Caco-2 (cell line): ENCODE measurements at regions not wholly inside any gene's neighbourhood (a gene's known extent, or its start where the extent isn't known, plus 50 kb on each side); places are given as distances from the start of the nearest gene placed in this dataset.

Source experiments
- BruUV-seq: library from RNA; stranded (reverse); fragments of 400-500 nt; replicated peaks from 2 replicates; lab custom pipeline; 2021; lab: Mats Ljungman, UMichigan
- CTCF ChIA-PET: fragments of 300-600 bp; sonication (Branson Sonifier 250); formaldehyde crosslinking; loops from one replicate; lab custom pipeline; 2022; ENCODE audit warnings: antibody characterized with exemption; lab: Charles Lee
- POLR2A ChIA-PET: fragments of 300-600 bp; sonication (Branson Sonifier 250); formaldehyde crosslinking; loops from one replicate; lab custom pipeline; 2022; ENCODE audit warnings: antibody characterized with exemption; lab: Charles Lee
- DNase-seq, 2 experiments: peaks; one replicate each; pipeline versions ENCODE4 v3.0.0 to v3.0.0-alpha.2; 2020 to 2022
- H3K27me3 ChIP-seq: replicated peaks from 2 replicates; pipeline ENCODE4 v1.6.0; 2011; ENCODE audit warnings: low read length; ENCODE audit not compliant: control insufficient read depth, insufficient read depth
- H3K36me3 ChIP-seq: 2 replicates; pipeline ENCODE4 v1.5.1; 2011; ENCODE audit warnings: low read length; ENCODE audit not compliant: control insufficient read depth, insufficient read depth
- H3K4me1 ChIP-seq: fragments of 250-450 bp; sonication (Bioruptor Pico); 2 replicates; pipeline ENCODE4 v1.5.1; 2020; ENCODE audit warnings: mild to moderate bottlenecking
- H3K4me3 ChIP-seq: 2 replicates; pipeline ENCODE4 v1.5.1; 2011; ENCODE audit warnings: low read depth, mild to moderate bottlenecking, control low read depth, low read length
- H3K9me3 ChIP-seq: fragments of 250-450 bp; sonication (Bioruptor Pico); 2 replicates; pipeline ENCODE4 v1.5.1; 2020; ENCODE audit warnings: mild to moderate bottlenecking, moderate library complexity
- H3K27ac Mint-ChIP-seq: one replicate; pipeline ENCODE4 v1.8.0; 2022; ENCODE audit warnings: mixed read lengths; ENCODE audit not compliant: unreplicated experiment
- H3K27me3 Mint-ChIP-seq: one replicate; pipeline ENCODE4 v1.8.0; 2022; ENCODE audit warnings: mixed read lengths; ENCODE audit not compliant: insufficient read depth, unreplicated experiment
- H3K36me3 Mint-ChIP-seq: one replicate; pipeline ENCODE4 v1.8.0; 2022; ENCODE audit warnings: mild to moderate bottlenecking, mixed read lengths; ENCODE audit not compliant: insufficient read depth, unreplicated experiment
- H3K4me1 Mint-ChIP-seq: one replicate; pipeline ENCODE4 v1.8.0; 2022; ENCODE audit warnings: low read depth, mixed read lengths; ENCODE audit not compliant: unreplicated experiment
- H3K4me3 Mint-ChIP-seq: one replicate; pipeline ENCODE4 v1.8.0; 2022; ENCODE audit warnings: mild to moderate bottlenecking, moderate library complexity, mixed read lengths; ENCODE audit not compliant: unreplicated experiment
- H3K9me3 Mint-ChIP-seq: one replicate; pipeline ENCODE4 v1.8.0; 2022; ENCODE audit warnings: mixed read lengths; ENCODE audit not compliant: unreplicated experiment
- CTCF ChIP-seq, 2 experiments: fragments of 200-600 bp in 1 of 2; IDR thresholded peaks; 1 replicate in 1 of 2; 2 replicates in 1 of 2; pipeline versions ENCODE4 v1.5.1 to v1.8.0; 2011 to 2022; ENCODE audit warnings: antibody characterized with exemption in 1 of 2, control low read depth in 1 of 2, inconsistent platforms in 1 of 2, low read depth in 1 of 2, low read length in 1 of 2, mild to moderate bottlenecking in 1 of 2, moderate library complexity in 1 of 2; ENCODE audit not compliant: insufficient read depth in 1 of 2, severe bottlenecking in 1 of 2, unreplicated experiment in 1 of 2
- intact Hi-C: fragments of 100-400 bp; cut with micrococcal nuclease; formaldehyde crosslinking; loops from one replicate; pipeline ENCODE4 v1.10.0; 2022; ENCODE audit not compliant: unreplicated experiment

GRCh38 chr1:230578616-230579015 is 63.7 kb upstream of the COG2 start:
- H3K9me3 Mint-ChIP-seq = no peaks in the 10 kb centered on the region
- no peak for TF ChIP-seq CTCF (IDR thresholded peaks at IDR 0.05; ENCODE audit: insufficient read depth in 1 of 2, low read depth in 1 of 2, low read length in 1 of 2, severe bottlenecking in 1 of 2, unreplicated experiment in 1 of 2)
- H3K9me3 ChIP-seq = no peaks in the 10 kb centered on the region
- H3K4me3 ChIP-seq = no peak overlapping the region
- intact Hi-C loops = loop anchor here (10.0 kb wide), 1 partner anchor 154 kb away; the partner anchor contains the start of gene PGBD5
- ChIA-PET POLR2A (no interaction called here), CTCF (interaction anchor here (0.5 kb wide), 1 partner anchor 653 kb away, joined by 7 read pairs; no protein-coding TSS in a partner anchor)
- H3K36me3 Mint-ChIP-seq = no peaks in the 10 kb centered on the region
- no peak for DNase-seq
- no peak overlapping the region for H3K4me3 Mint-ChIP-seq
- peaks cover 9% of the 10 kb centered on the region for H3K4me1 ChIP-seq
- H3K36me3 ChIP-seq = no peaks in the 10 kb centered on the region
- peaks cover 9% of the 10 kb centered on the region for H3K4me1 Mint-ChIP-seq
- no peaks in the 10 kb centered on the region; the same call in 1 of the 2 replicates for H3K27me3 ChIP-seq
- H3K27ac Mint-ChIP-seq = no peak overlapping the region
- no TSS peak for BruUV-seq
- peaks cover 2% of the 10 kb centered on the region for H3K27me3 Mint-ChIP-seq

GRCh38 chr1:230577537-230577936 is 64.7 kb upstream of the COG2 start:
- Histone ChIP-seq H3K4me1 (peaks cover 18% of the 10 kb centered on the region), H3K9me3 (no peaks in the 10 kb centered on the region), H3K36me3 (no peaks in the 10 kb centered on the region), H3K27me3 (no peaks in the 10 kb centered on the region; the same call in 1 of the 2 replicates), H3K4me3 (no peak overlapping the region)
- Mint-ChIP-seq H3K27me3 (peaks cover 2% of the 10 kb centered on the region), H3K36me3 (peaks cover under 1% of the 10 kb centered on the region), H3K4me3 (no peak overlapping the region), H3K4me1 (peaks cover 11% of the 10 kb centered on the region), H3K27ac (no peak overlapping the region), H3K9me3 (no peaks in the 10 kb centered on the region)
- intact Hi-C loops = loop anchor here (10.0 kb wide), 1 partner anchor 153 kb away; the partner anchor contains the start of gene PGBD5
- DNase-seq = no peak
- CTCF ChIA-PET = no interaction called here
- no TSS peak for BruUV-seq
- no peak for TF ChIP-seq CTCF (IDR thresholded peaks at IDR 0.05; ENCODE audit: insufficient read depth in 1 of 2, low read depth in 1 of 2, low read length in 1 of 2, severe bottlenecking in 1 of 2, unreplicated experiment in 1 of 2)
- POLR2A ChIA-PET = no interaction called here

- intact Hi-C loops = loop anchor here (10.0 kb wide), 1 partner anchor 151 kb away; the partner anchor contains the start of gene PGBD5
- H3K27ac Mint-ChIP-seq = no peak overlapping the region
- no peaks in the 10 kb centered on the region; the same call in 1 of the 2 replicates for H3K27me3 ChIP-seq
Measured at GRCh38 chr1:230575886-230576500, 66.3 kb upstream of the COG2 start.

More at GRCh38 chr1:230575886-230576500, 66.3 kb upstream of the COG2 start:
- BruUV-seq = no TSS peak
- Histone ChIP-seq H3K36me3 (no peaks in the 10 kb centered on the region), H3K9me3 (no peaks in the 10 kb centered on the region), H3K4me1 (peaks cover 33% of the 10 kb centered on the region), H3K4me3 (no peak overlapping the region)
- POLR2A ChIA-PET = no interaction called here
- Mint-ChIP-seq H3K27me3 (peaks cover 2% of the 10 kb centered on the region), H3K4me1 (peaks cover 17% of the 10 kb centered on the region), H3K9me3 (no peaks in the 10 kb centered on the region), H3K36me3 (peaks cover 6% of the 10 kb centered on the region), H3K4me3 (no peak overlapping the region)
- TF ChIP-seq CTCF (IDR thresholded peaks at IDR 0.05; ENCODE audit: insufficient read depth in 1 of 2, low read depth in 1 of 2, low read length in 1 of 2, severe bottlenecking in 1 of 2, unreplicated experiment in 1 of 2) = no peak
- CTCF ChIA-PET = interaction anchor here (0.6 kb wide), 1 partner anchor 27 kb away, joined by 6 read pairs; no protein-coding TSS in a partner anchor
- no peak for DNase-seq
